ENCODE measurements at regions not wholly inside any gene's neighbourhood (a gene's known extent, or its start where the extent isn't known, plus 50 kb on each side); places are given as distances from the start of the nearest gene placed in this dataset.
"Not testable (repeated sequence)": the region's sequence is repeated elsewhere in the genome, so short reads cannot be mapped to it uniquely, and the experiment has no call there.

DNA sequence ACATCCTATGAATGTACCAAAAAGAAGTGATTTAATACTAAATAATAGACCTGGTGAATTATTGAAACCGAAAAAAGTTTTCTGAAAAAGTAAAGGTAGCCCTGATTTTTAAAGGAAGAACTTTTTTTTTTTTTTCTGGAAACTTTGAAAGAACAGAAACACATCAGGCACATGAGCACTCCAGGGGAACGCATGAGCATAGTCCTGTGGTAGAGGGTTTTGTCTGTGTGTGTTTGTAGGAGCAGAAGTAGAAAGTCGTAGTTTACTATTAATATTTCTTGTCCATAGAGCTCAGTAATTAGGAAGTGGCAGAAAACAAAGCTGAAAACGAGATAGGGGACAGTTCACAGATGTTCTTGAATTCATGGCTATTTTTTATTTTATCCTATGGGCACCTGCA lies 1175.9 kb upstream of the B3GALT2 start:
- no peaks in the 10 kb centered on the region for H3K9me3 ChIP-seq
- no peaks in the 10 kb centered on the region for H3K9me3 Mint-ChIP-seq (ENCODE audit: unreplicated experiment)
- no peak overlapping the region for H3K4me3 Mint-ChIP-seq (ENCODE audit: unreplicated experiment)
- intact Hi-C loops (cut with micrococcal nuclease; ENCODE audit: unreplicated experiment): no loop called here
- no peak overlapping the region for H3K4me3 ChIP-seq (ENCODE audit: low read depth, low read length)
- CTCF ChIA-PET: no interaction called here
- no peak for DNase-seq
- no peak overlapping the region for H3K27ac Mint-ChIP-seq (ENCODE audit: unreplicated experiment)
- H3K27me3 Mint-ChIP-seq (ENCODE audit: insufficient read depth, unreplicated experiment): no peaks in the 10 kb centered on the region
- POLR2A ChIA-PET: no interaction called here
- H3K4me1 ChIP-seq: no peaks in the 10 kb centered on the region
- H3K36me3 Mint-ChIP-seq (ENCODE audit: insufficient read depth, unreplicated experiment): no peaks in the 10 kb centered on the region
- no peaks in the 10 kb centered on the region for H3K27me3 ChIP-seq (replicated peaks; ENCODE audit: control insufficient read depth, insufficient read depth, low read length)
- no TSS peak for BruUV-seq (replicated peaks)
- H3K4me1 Mint-ChIP-seq (ENCODE audit: low read depth, unreplicated experiment): no peaks in the 10 kb centered on the region
- no peaks in the 10 kb centered on the region for H3K36me3 ChIP-seq (ENCODE audit: control insufficient read depth, insufficient read depth, low read length)
- TF ChIP-seq, protein P1, sequence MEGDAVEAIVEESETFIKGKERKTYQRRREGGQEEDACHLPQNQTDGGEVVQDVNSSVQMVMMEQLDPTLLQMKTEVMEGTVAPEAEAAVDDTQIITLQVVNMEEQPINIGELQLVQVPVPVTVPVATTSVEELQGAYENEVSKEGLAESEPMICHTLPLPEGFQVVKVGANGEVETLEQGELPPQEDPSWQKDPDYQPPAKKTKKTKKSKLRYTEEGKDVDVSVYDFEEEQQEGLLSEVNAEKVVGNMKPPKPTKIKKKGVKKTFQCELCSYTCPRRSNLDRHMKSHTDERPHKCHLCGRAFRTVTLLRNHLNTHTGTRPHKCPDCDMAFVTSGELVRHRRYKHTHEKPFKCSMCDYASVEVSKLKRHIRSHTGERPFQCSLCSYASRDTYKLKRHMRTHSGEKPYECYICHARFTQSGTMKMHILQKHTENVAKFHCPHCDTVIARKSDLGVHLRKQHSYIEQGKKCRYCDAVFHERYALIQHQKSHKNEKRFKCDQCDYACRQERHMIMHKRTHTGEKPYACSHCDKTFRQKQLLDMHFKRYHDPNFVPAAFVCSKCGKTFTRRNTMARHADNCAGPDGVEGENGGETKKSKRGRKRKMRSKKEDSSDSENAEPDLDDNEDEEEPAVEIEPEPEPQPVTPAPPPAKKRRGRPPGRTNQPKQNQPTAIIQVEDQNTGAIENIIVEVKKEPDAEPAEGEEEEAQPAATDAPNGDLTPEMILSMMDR (IDR thresholded peaks at IDR 0.05; ENCODE audit: insufficient read depth in 1 of 2, low read depth in 1 of 2, low read length in 1 of 2, severe bottlenecking in 1 of 2, unreplicated experiment in 1 of 2): no peak

DNA sequence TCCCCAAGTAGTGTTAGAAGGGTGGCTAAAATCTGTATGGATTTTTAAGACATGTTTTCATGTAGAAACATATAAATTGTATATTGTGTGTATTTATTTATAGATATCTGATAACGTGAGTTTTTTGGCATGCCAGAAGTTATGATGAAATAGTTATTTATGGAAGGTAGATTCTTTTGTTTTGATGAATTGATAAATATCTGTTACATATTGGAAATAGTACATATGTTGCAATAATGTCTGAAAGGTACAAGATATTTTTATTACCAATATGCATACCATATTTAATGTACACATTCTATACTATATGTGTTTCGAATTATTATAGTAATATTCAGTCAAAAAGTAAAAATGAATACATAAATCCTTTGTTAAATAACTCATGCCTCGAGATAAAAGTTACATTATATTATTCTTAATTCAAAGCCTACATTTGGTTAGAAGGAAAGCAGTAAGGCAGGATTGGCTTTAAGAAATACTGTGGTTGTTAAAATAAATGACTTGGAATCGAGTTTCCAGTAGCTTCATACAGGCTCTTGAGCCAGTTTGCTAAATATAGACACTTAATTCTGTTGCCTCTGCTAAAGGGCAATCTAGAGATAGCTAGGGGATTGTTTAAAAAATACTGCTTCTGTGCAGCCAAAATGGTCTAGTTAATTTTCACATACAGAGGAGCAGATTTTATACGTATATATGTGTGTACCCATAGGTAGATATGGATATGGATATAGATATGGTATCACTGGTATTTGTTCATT lies 1175.1 kb upstream of the B3GALT2 start:
- Histone ChIP-seq H3K36me3 (ENCODE audit: control insufficient read depth, insufficient read depth, low read length) (no peaks in the 10 kb centered on the region), H3K9me3 (no peaks in the 10 kb centered on the region), H3K4me1 (no peaks in the 10 kb centered on the region), H3K4me3 (ENCODE audit: low read depth, low read length) (no peak overlapping the region), H3K27me3 (replicated peaks; ENCODE audit: control insufficient read depth, insufficient read depth, low read length) (no peaks in the 10 kb centered on the region)
- Mint-ChIP-seq H3K27me3 (ENCODE audit: insufficient read depth, unreplicated experiment) (no peaks in the 10 kb centered on the region), H3K36me3 (ENCODE audit: insufficient read depth, unreplicated experiment) (no peaks in the 10 kb centered on the region), H3K4me3 (ENCODE audit: unreplicated experiment) (no peak overlapping the region), H3K9me3 (ENCODE audit: unreplicated experiment) (no peaks in the 10 kb centered on the region), H3K27ac (ENCODE audit: unreplicated experiment) (no peak overlapping the region), H3K4me1 (ENCODE audit: low read depth, unreplicated experiment) (no peaks in the 10 kb centered on the region)
- POLR2A ChIA-PET: no interaction called here
- TF ChIP-seq, protein P1 (IDR thresholded peaks at IDR 0.05; ENCODE audit: insufficient read depth in 1 of 2, low read depth in 1 of 2, low read length in 1 of 2, severe bottlenecking in 1 of 2, unreplicated experiment in 1 of 2): no peak
- intact Hi-C loops (cut with micrococcal nuclease; ENCODE audit: unreplicated experiment): no loop called here
- no peak for DNase-seq
- CTCF ChIA-PET: no interaction called here
- BruUV-seq (replicated peaks): no TSS peak

DNA sequence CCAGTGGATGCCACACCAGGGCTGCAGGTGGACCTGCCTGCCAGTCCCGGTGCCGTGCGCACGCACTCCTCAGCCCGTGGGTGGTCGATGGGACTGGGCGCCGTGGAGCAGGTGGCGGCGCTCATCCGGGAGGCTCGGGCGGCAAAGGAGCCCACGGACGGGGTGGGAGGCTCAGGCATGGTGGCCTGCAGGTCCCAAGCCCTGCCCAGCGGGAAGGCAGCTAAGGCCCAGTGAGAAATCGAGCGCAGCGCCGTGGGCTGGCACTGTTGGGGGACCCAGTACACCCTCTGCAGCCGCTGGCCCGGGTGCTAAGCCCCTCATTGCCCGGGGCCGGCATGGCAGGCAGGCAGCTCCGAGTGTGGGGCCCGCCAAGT lies 1171.8 kb upstream of the B3GALT2 start:
- Mint-ChIP-seq H3K36me3 (ENCODE audit: insufficient read depth, unreplicated experiment) (no peaks in the 10 kb centered on the region), H3K4me1 (ENCODE audit: low read depth, unreplicated experiment) (no peaks in the 10 kb centered on the region), H3K27me3 (ENCODE audit: insufficient read depth, unreplicated experiment) (no peaks in the 10 kb centered on the region), H3K9me3 (ENCODE audit: unreplicated experiment) (no peaks in the 10 kb centered on the region), H3K27ac (ENCODE audit: unreplicated experiment) (no peak overlapping the region), H3K4me3 (ENCODE audit: unreplicated experiment) (no peak overlapping the region)
- H3K9me3 ChIP-seq: no peaks in the 10 kb centered on the region; the same call in 1 of the 2 replicates
- TF ChIP-seq, protein P1 (IDR thresholded peaks at IDR 0.05; ENCODE audit: insufficient read depth in 1 of 2, low read depth in 1 of 2, low read length in 1 of 2, severe bottlenecking in 1 of 2, unreplicated experiment in 1 of 2): no peak
- no peaks in the 10 kb centered on the region for H3K4me1 ChIP-seq
- intact Hi-C loops (cut with micrococcal nuclease; ENCODE audit: unreplicated experiment): no loop called here
- DNase-seq: no peak
- ChIA-PET CTCF (no interaction called here), POLR2A (no interaction called here)
- H3K27me3 ChIP-seq (replicated peaks; ENCODE audit: control insufficient read depth, insufficient read depth, low read length): no peaks in the 10 kb centered on the region
- H3K36me3 ChIP-seq (ENCODE audit: control insufficient read depth, insufficient read depth, low read length): no peaks in the 10 kb centered on the region
- no TSS peak for BruUV-seq (replicated peaks)
- H3K4me3 ChIP-seq (ENCODE audit: low read depth, low read length): no peak overlapping the region

DNA sequence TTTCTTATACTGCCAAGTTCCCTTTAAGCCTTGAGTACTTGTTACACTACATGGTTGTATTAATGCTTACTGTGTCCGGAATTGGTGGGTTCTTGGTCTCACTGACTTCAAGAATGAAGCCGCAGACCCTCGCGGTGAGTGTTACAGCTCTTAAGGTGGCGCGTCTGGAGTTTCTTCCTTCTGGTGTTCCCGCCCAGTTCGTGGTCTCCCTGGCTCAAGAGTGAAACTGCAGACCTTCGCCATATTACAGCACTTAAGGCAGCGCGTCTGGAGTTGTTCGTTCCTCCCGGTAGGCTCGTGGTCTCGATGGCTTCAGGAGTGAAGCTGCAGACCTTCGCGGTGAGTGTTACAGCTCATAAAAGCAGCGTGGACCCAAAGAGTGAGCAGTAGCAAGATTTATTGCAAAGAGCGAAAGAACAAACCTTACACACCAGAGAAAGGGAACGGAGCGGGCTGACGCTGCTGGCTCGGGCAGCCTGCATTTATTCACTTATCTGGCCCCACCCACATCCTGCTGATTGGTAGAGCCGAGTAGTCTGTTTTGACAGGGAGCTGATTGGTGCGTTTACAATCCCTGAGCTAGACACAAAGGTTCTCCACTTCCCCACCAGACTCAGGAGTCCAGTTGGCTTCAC lies 1171.3 kb upstream of the B3GALT2 start:
- H3K36me3 Mint-ChIP-seq (ENCODE audit: insufficient read depth, unreplicated experiment); H3K4me3 ChIP-seq (ENCODE audit: low read depth, low read length); H3K36me3 ChIP-seq (ENCODE audit: control insufficient read depth, insufficient read depth, low read length); H3K4me3 Mint-ChIP-seq (ENCODE audit: unreplicated experiment); POLR2A ChIA-PET; BruUV-seq (replicated peaks); H3K27me3 ChIP-seq (replicated peaks; ENCODE audit: control insufficient read depth, insufficient read depth, low read length); H3K27ac Mint-ChIP-seq (ENCODE audit: unreplicated experiment); H3K4me1 Mint-ChIP-seq (ENCODE audit: low read depth, unreplicated experiment); intact Hi-C loops (cut with micrococcal nuclease; ENCODE audit: unreplicated experiment); H3K4me1 ChIP-seq; H3K27me3 Mint-ChIP-seq (ENCODE audit: insufficient read depth, unreplicated experiment); H3K9me3 Mint-ChIP-seq (ENCODE audit: unreplicated experiment); H3K9me3 ChIP-seq; CTCF ChIA-PET; DNase-seq: not testable (repeated sequence)
